MM.1S (cell line): ENCODE measurements at regions not wholly inside any gene's neighbourhood (a gene's known extent, or its start where the extent isn't known, plus 50 kb on each side); places are given as distances from the start of the nearest gene placed in this dataset.

ENCODE experiments used
- DNase-seq: peaks from one replicate; pipeline ENCODE4 v3.0.0-alpha.2; 2015
- H2AFZ ChIP-seq: fragments of 300-600 bp; sonication (generic); 2 replicates; pipeline ENCODE4 v1.6.0; 2016; ENCODE audit warnings: antibody characterized with exemption, low read length
- H3F3A ChIP-seq: fragments of 300-600 bp; sonication (generic); 2 replicates; pipeline ENCODE4 v1.6.1; 2016; ENCODE audit warnings: mild to moderate bottlenecking, antibody characterized with exemption, low read length, moderate library complexity, mixed read lengths; ENCODE audit not compliant: insufficient read depth
- H3K27ac ChIP-seq: fragments of 300-600 bp; sonication (generic); 2 replicates; pipeline ENCODE4 v1.5.1; 2016; ENCODE audit warnings: mild to moderate bottlenecking, low read length
- H3K27me3 ChIP-seq: fragments of 300-600 bp; sonication (generic); replicated peaks from 2 replicates; pipeline ENCODE4 v1.6.0; 2016; ENCODE audit warnings: low read length; ENCODE audit not compliant: insufficient read depth
- H3K36me3 ChIP-seq: fragments of 300-600 bp; sonication (generic); replicated peaks from 2 replicates; pipeline ENCODE4 v1.6.1; 2016; ENCODE audit warnings: mild to moderate bottlenecking, low read length, mixed read lengths; ENCODE audit not compliant: insufficient read depth
- H3K4me1 ChIP-seq: fragments of 300-600 bp; sonication (generic); 2 replicates; pipeline ENCODE4 v1.6.1; 2016; ENCODE audit warnings: low read length, mixed read lengths
- H3K4me2 ChIP-seq: fragments of 300-600 bp; sonication (generic); 2 replicates; pipeline ENCODE4 v1.6.0; 2016; ENCODE audit warnings: low read depth, low read length
- H3K4me3 ChIP-seq: fragments of 300-600 bp; sonication (generic); 2 replicates; pipeline ENCODE4 v1.5.1; 2016; ENCODE audit warnings: low read length, mixed read lengths
- H3K79me2 ChIP-seq: fragments of 300-600 bp; sonication (generic); 2 replicates; pipeline ENCODE4 v1.6.1; 2016; ENCODE audit warnings: mixed run types, low read length, mixed read lengths
- H3K9ac ChIP-seq: fragments of 300-600 bp; sonication (generic); 2 replicates; pipeline ENCODE4 v1.6.1; 2016; ENCODE audit warnings: low read length, mixed read lengths
- H3K9me2 ChIP-seq: fragments of 300-600 bp; sonication (generic); replicated peaks from 2 replicates; pipeline ENCODE4 v1.6.1; 2016; ENCODE audit warnings: mild to moderate bottlenecking, low read length, mixed read lengths; ENCODE audit not compliant: insufficient read depth
- H3K9me3 ChIP-seq: fragments of 300-600 bp; sonication (generic); replicated peaks from 2 replicates; pipeline ENCODE4 v1.6.1; 2016; ENCODE audit warnings: mild to moderate bottlenecking, low read length, mixed read lengths; ENCODE audit not compliant: insufficient read depth
- H4K20me1 ChIP-seq: fragments of 300-600 bp; sonication (generic); 2 replicates; pipeline ENCODE4 v1.6.1; 2016; ENCODE audit warnings: mild to moderate bottlenecking, low read length, moderate library complexity, mixed read lengths; ENCODE audit not compliant: insufficient read depth
- CTCF ChIP-seq: fragments of 300-600 bp; sonication (generic); IDR thresholded peaks from 2 replicates; pipeline ENCODE4 v1.5.1; 2016; ENCODE audit warnings: antibody characterized with exemption, low read length, mixed read lengths
- EZH2 ChIP-seq: fragments of 300-600 bp; sonication (generic); optimal IDR thresholded peaks from 2 replicates; pipeline ENCODE3; 2017; ENCODE audit warnings: low read depth, mild to moderate bottlenecking, antibody characterized with exemption, low read length, mixed read lengths
- EZH2phosphoT487 ChIP-seq: fragments of 300-600 bp; sonication (generic); IDR thresholded peaks from 2 replicates; pipeline ENCODE4 v1.6.1; 2018; ENCODE audit warnings: antibody characterized with exemption, low read length

GRCh38 chr5:115439042-115439441, 105.5 kb downstream of the FEM1C start:
- H3K9ac ChIP-seq = no peak overlapping the region
- no peak overlapping the region for H2AFZ ChIP-seq
- peaks cover 20% of the 10 kb centered on the region for H3K4me1 ChIP-seq
- TF ChIP-seq CTCF (no peak), EZH2phosphoT487 (no peak), EZH2 (no peak)
- H3K27ac ChIP-seq = no peak overlapping the region
- peaks cover 15% of the 10 kb centered on the region for H3F3A ChIP-seq
- DNase-seq = no peak
- no peaks in the 10 kb centered on the region for H3K27me3 ChIP-seq
- H4K20me1 ChIP-seq = no peaks in the 10 kb centered on the region
- no peak overlapping the region for H3K4me3 ChIP-seq
- H3K36me3 ChIP-seq = no peaks in the 10 kb centered on the region
- no peaks in the 10 kb centered on the region for H3K9me3 ChIP-seq
- H3K9me2 ChIP-seq = no peaks in the 10 kb centered on the region
- no peak overlapping the region for H3K4me2 ChIP-seq
- no peaks in the 10 kb centered on the region for H3K79me2 ChIP-seq

- Histone ChIP-seq H3K4me1 (peaks cover 20% of the 10 kb centered on the region), H3K27me3 (no peaks in the 10 kb centered on the region), H3K9me2 (no peaks in the 10 kb centered on the region), H3K9me3 (no peaks in the 10 kb centered on the region), H3K36me3 (no peaks in the 10 kb centered on the region), H3K9ac (no peak overlapping the region), H4K20me1 (no peaks in the 10 kb centered on the region), H2AFZ (peak overlapping the region; percentile 40), H3K27ac (peak overlapping the region; percentile 45; the same call in 1 of the 2 replicates), H3K4me3 (no peak overlapping the region), H3F3A (peaks cover 15% of the 10 kb centered on the region), H3K4me2 (peak overlapping the region; percentile 32), H3K79me2 (no peaks in the 10 kb centered on the region)
- DNase-seq = peak; percentile 80
- no peak for TF ChIP-seq EZH2phosphoT487
- TF ChIP-seq CTCF = no peak
- TF ChIP-seq EZH2 = no peak
Observed at GRCh38 chr5:115435778-115436712, 108.5 kb downstream of the FEM1C start.

- no peak overlapping the region for H3K9ac ChIP-seq
- H3K4me2 ChIP-seq = peak overlapping the region; percentile 32; the same call in 1 of the 2 replicates
- H3K79me2 ChIP-seq = no peaks in the 10 kb centered on the region
- no peaks in the 10 kb centered on the region for H3K9me2 ChIP-seq
- no peaks in the 10 kb centered on the region for H3K27me3 ChIP-seq
- no peak overlapping the region; the same call in 1 of the 2 replicates for H3K27ac ChIP-seq
- H3K4me3 ChIP-seq = no peak overlapping the region
- H2AFZ ChIP-seq = no peak overlapping the region
- no peaks in the 10 kb centered on the region for H3K36me3 ChIP-seq
- TF ChIP-seq EZH2 (no peak), CTCF (no peak), EZH2phosphoT487 (no peak)
- H3K9me3 ChIP-seq = no peaks in the 10 kb centered on the region
- H3K4me1 ChIP-seq = peaks cover 20% of the 10 kb centered on the region
- H3F3A ChIP-seq = peaks cover 15% of the 10 kb centered on the region
- H4K20me1 ChIP-seq = no peaks in the 10 kb centered on the region
- no peak for DNase-seq
Observed at GRCh38 chr5:115435065-115435777, 109.4 kb downstream of the FEM1C start.
